ENCODE measurements at regions not wholly inside any gene's neighbourhood (a gene's known extent, or its start where the extent isn't known, plus 50 kb on each side); places are given as distances from the start of the nearest gene placed in this dataset.

DNA sequence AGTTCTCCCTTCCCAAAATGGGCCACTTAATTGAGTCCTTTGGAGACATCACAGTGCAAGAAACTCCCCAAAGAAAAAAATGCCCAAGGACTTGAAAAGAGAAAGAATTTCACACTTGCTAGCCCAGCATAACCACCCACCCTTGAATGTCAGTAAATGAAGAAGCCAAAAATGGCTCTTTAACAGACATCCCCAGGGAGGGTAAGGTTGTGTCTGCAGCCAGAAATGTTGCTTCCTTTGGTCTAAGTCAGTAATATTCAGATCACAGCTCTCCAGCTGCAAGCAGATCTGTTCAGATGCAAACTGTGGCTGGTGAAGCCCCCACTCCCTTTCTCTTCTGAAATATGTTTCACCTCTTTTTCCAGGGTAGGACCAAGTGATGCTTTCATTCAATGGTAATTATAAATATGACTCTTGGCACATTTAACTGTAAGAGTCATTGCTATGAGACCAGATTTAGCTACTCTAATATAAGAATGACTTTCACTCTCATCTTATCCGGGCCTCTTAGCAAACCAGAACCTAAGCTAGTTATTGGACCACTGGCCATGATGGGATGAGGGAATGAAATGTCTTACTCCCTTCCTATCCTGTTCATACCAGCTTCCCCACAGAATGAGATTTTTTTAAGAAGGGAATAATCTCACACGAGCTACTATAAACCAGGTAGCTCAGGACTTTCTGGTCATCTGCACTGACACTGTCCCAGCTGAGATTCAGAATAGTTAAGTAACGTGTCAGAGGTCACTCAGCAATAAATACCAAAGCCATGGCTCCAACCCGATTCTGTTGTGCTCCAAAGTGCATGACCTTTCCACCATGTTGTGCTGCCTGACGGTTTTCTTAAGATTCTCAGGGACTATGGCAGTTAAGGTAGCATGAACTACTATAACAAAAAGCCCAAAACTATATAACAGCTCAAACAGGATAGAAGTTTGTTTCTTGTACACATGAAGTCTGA is 234.1 kb downstream of the FOXO1 start:
- H2BK15ac ChIP-seq (ENCODE audit: low read length), result no peak overlapping the region
- no peak overlapping the region for H2AFZ ChIP-seq (ENCODE audit: low read length)
- no peak overlapping the region for H4K8ac ChIP-seq (ENCODE audit: low read depth, low read length)
- no peak for DNase-seq (ENCODE audit: low spot score)
- no peak overlapping the region for H3K18ac ChIP-seq (ENCODE audit: low read length)
- no peak overlapping the region for H3K4me3 ChIP-seq (ENCODE audit: low read length in 2 of 2)
- no peak overlapping the region for H3K14ac ChIP-seq (ENCODE audit: low read length)
- no peak overlapping the region for H3K4me2 ChIP-seq (ENCODE audit: insufficient read depth, low read length, poor library complexity, severe bottlenecking)
- no peak overlapping the region for H3K27ac ChIP-seq (replicated peaks; ENCODE audit: low read length)
- no peak overlapping the region for H2AK5ac ChIP-seq (ENCODE audit: low read depth, low read length)
- H2BK12ac ChIP-seq (ENCODE audit: low read length), result no peak overlapping the region
- no peak overlapping the region for H4K91ac ChIP-seq (ENCODE audit: low read depth, low read length, poor library complexity)
- no peaks in the 10 kb centered on the region for H3K79me1 ChIP-seq (ENCODE audit: low read depth, low read length)
- no peak overlapping the region for H3K23ac ChIP-seq (ENCODE audit: low read depth, low read length, poor library complexity)
- no peaks in the 10 kb centered on the region for H3K27me3 ChIP-seq (ENCODE audit: control insufficient read depth in 3 of 3, insufficient read depth in 3 of 3, low read depth in 1 of 3, low read length in 3 of 3)
- peaks cover 8 to 15% of the 10 kb centered on the region in 2 donors for H3K4me1 ChIP-seq (ENCODE audit: control insufficient read depth in 2 of 2, insufficient read depth in 1 of 2, low read depth in 1 of 2, low read length in 2 of 2)
- H3K4ac ChIP-seq (ENCODE audit: low read length), result no peak overlapping the region
- no CpG with 5 or more reads among the region's 5 CpGs for WGBS, 2 donors (ENCODE audit: extremely low coverage in 2 of 2, insufficient read length in 2 of 2, insufficient replicate concordance in 1 of 2)
- H3K9me3 ChIP-seq (replicated peaks in 1 of 2; ENCODE audit: control insufficient read depth in 2 of 2, insufficient read depth in 1 of 2, low read depth in 1 of 2, low read length in 2 of 2), result peaks cover 0 to 8% of the 10 kb centered on the region in 2 donors
- no peaks in the 10 kb centered on the region for H3K36me3 ChIP-seq (replicated peaks in 1 of 2; ENCODE audit: control insufficient read depth in 2 of 2, insufficient read depth in 2 of 2, low read length in 2 of 2)
- no peak overlapping the region for H2BK5ac ChIP-seq (ENCODE audit: low read length)
- H2BK120ac ChIP-seq (ENCODE audit: low read depth, low read length), result no peak overlapping the region
- no peak overlapping the region for H3K9ac ChIP-seq (ENCODE audit: low read depth, low read length, poor library complexity)

DNA sequence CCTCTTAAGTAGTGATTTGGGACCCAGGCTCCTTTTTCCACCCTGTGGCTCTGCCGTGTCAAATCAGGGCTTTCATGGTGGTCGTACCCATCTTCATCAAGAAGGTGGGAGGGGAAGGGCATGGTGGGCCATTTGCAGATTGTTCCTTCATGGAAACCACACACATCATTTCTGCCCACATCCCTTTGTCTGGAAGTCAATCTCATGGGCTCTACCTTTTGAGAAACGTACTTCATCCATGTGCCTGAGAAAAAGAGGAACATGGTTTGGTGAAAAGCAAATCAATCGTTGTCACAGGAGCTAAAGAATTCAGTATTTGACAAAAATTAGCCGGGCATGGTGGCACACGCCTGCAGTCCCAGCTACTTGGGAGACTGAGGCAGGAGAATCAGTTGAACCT is 233.4 kb downstream of the FOXO1 start:
- Histone ChIP-seq H4K91ac (ENCODE audit: low read depth, low read length, poor library complexity) (no peak overlapping the region), H3K79me1 (ENCODE audit: low read depth, low read length) (no peaks in the 10 kb centered on the region), H3K4me2 (ENCODE audit: insufficient read depth, low read length, poor library complexity, severe bottlenecking) (no peak overlapping the region), H2AFZ (ENCODE audit: low read length) (no peak overlapping the region), H3K9ac (ENCODE audit: low read depth, low read length, poor library complexity) (no peak overlapping the region), H3K4me1 (ENCODE audit: control insufficient read depth in 2 of 2, insufficient read depth in 1 of 2, low read depth in 1 of 2, low read length in 2 of 2) (peaks cover 8 to 19% of the 10 kb centered on the region in 2 donors), H3K4me3 (ENCODE audit: low read length in 2 of 2) (no peak overlapping the region), H3K27me3 (ENCODE audit: control insufficient read depth in 3 of 3, insufficient read depth in 3 of 3, low read depth in 1 of 3, low read length in 3 of 3) (no peaks in the 10 kb centered on the region), H3K36me3 (replicated peaks in 1 of 2; ENCODE audit: control insufficient read depth in 2 of 2, insufficient read depth in 2 of 2, low read length in 2 of 2) (no peaks in the 10 kb centered on the region), H2BK12ac (ENCODE audit: low read length) (no peak overlapping the region), H3K14ac (ENCODE audit: low read length) (no peak overlapping the region), H3K27ac (replicated peaks; ENCODE audit: low read length) (no peak overlapping the region), H3K4ac (ENCODE audit: low read length) (no peak overlapping the region), H3K18ac (ENCODE audit: low read length) (no peak overlapping the region), H4K8ac (ENCODE audit: low read depth, low read length) (no peak overlapping the region), H3K23ac (ENCODE audit: low read depth, low read length, poor library complexity) (no peak overlapping the region), H2AK5ac (ENCODE audit: low read depth, low read length) (no peak overlapping the region), H2BK5ac (ENCODE audit: low read length) (no peak overlapping the region), H3K9me3 (replicated peaks in 1 of 2; ENCODE audit: control insufficient read depth in 2 of 2, insufficient read depth in 1 of 2, low read depth in 1 of 2, low read length in 2 of 2) (peaks cover 0 to 8% of the 10 kb centered on the region in 2 donors), H2BK15ac (ENCODE audit: low read length) (no peak overlapping the region), H2BK120ac (ENCODE audit: low read depth, low read length) (no peak overlapping the region)
- no peak for DNase-seq (ENCODE audit: low spot score)
- no CpG with 5 or more reads among the region's 6 CpGs for WGBS, 2 donors (ENCODE audit: extremely low coverage in 2 of 2, insufficient read length in 2 of 2, insufficient replicate concordance in 1 of 2)

DNA sequence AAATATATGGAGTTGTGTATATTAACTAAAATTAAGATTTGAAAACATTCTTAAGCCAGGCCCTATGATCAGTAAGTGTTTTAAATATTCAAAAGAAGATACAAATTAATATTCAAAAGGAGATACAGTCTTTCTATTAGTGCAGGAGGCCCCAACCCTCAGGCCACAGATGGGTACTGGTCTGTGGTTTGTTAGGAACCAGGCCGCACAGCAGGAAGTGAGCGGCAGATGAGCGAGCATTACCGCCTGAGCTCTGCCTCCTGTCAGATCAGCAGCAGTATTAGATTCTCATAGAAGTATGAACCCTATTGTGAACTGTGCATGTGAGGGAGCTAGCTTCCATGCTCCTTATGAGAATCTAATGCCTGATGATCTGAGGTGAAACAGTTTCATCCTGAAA is 232.9 kb downstream of the FOXO1 start:
- H2AFZ ChIP-seq (ENCODE audit: low read length), result no peak overlapping the region
- H3K4me2 ChIP-seq (ENCODE audit: insufficient read depth, low read length, poor library complexity, severe bottlenecking), result no peak overlapping the region
- no peak overlapping the region for H2AK5ac ChIP-seq (ENCODE audit: low read depth, low read length)
- no peak overlapping the region for H2BK120ac ChIP-seq (ENCODE audit: low read depth, low read length)
- H3K9ac ChIP-seq (ENCODE audit: low read depth, low read length, poor library complexity), result no peak overlapping the region
- no peak overlapping the region for H3K27ac ChIP-seq (replicated peaks; ENCODE audit: low read length)
- no peak overlapping the region for H2BK15ac ChIP-seq (ENCODE audit: low read length)
- no peak overlapping the region for H3K23ac ChIP-seq (ENCODE audit: low read depth, low read length, poor library complexity)
- H3K27me3 ChIP-seq (ENCODE audit: control insufficient read depth in 3 of 3, insufficient read depth in 3 of 3, low read depth in 1 of 3, low read length in 3 of 3), result no peaks in the 10 kb centered on the region
- H4K91ac ChIP-seq (ENCODE audit: low read depth, low read length, poor library complexity), result no peak overlapping the region
- no peak overlapping the region for H4K8ac ChIP-seq (ENCODE audit: low read depth, low read length)
- H3K9me3 ChIP-seq (replicated peaks in 1 of 2; ENCODE audit: control insufficient read depth in 2 of 2, insufficient read depth in 1 of 2, low read depth in 1 of 2, low read length in 2 of 2), result peaks cover 0 to 8% of the 10 kb centered on the region in 2 donors
- H2BK5ac ChIP-seq (ENCODE audit: low read length), result no peak overlapping the region
- no peak overlapping the region for H2BK12ac ChIP-seq (ENCODE audit: low read length)
- no peaks in the 10 kb centered on the region for H3K79me1 ChIP-seq (ENCODE audit: low read depth, low read length)
- H3K4me1 ChIP-seq (ENCODE audit: control insufficient read depth in 2 of 2, insufficient read depth in 1 of 2, low read depth in 1 of 2, low read length in 2 of 2), result peaks cover 8 to 24% of the 10 kb centered on the region in 2 donors
- no peak overlapping the region for H3K4ac ChIP-seq (ENCODE audit: low read length)
- no peaks in the 10 kb centered on the region for H3K36me3 ChIP-seq (replicated peaks in 1 of 2; ENCODE audit: control insufficient read depth in 2 of 2, insufficient read depth in 2 of 2, low read length in 2 of 2)
- H3K18ac ChIP-seq (ENCODE audit: low read length), result no peak overlapping the region
- H3K14ac ChIP-seq (ENCODE audit: low read length), result no peak overlapping the region
- DNase-seq (ENCODE audit: low spot score), result no peak
- no peak overlapping the region for H3K4me3 ChIP-seq (ENCODE audit: low read length in 2 of 2)
- no CpG with 5 or more reads among the region's 4 CpGs for WGBS, 2 donors (ENCODE audit: extremely low coverage in 2 of 2, insufficient read length in 2 of 2, insufficient replicate concordance in 1 of 2)

DNA sequence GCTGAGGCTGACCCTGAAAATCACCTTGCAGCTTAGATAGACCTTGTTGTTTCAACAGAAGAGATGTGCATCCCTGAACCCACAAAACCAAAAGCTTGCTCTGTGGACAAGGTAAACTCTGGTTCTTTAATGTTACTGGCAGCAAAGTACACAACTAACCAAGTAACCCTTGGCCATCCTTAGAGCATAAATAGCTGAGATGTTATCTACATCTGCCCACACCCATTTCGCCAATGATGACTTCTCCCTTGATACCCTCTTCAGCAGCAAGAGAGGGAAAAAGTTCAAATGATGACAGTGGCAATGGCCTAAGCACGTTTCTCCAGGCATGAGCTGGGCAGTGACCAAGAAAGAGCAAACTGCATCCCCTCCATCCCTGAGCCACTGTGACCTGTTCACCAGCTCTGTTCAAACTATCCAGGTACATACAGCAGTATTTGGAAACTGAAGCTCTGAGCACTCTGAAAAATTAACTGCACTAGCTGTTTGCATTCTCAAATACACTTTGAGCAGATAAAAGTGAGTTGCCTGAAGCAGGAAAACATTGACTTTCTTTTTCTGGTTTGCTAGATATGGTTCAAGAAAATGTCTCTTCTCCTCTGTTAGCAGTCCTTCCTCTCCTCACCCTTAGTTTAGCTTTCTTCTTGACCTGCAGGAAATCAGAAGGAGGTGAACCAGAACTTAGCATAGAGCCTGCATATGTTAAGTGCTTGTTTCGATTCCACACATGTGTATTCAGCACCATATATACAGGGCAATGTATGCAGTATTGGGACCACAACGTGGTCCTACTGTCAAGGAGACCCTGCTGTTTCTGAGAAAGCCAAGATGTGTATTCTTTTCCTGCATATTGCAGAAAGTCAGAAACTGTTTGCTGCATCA is 231.7 kb downstream of the FOXO1 start:
- H3K27ac ChIP-seq (replicated peaks; ENCODE audit: low read length), result no peak overlapping the region
- no peak overlapping the region for H2BK12ac ChIP-seq (ENCODE audit: low read length)
- H3K9me3 ChIP-seq (replicated peaks in 1 of 2; ENCODE audit: control insufficient read depth in 2 of 2, insufficient read depth in 1 of 2, low read depth in 1 of 2, low read length in 2 of 2), result peaks cover 0 to 12% of the 10 kb centered on the region in 2 donors
- no peak overlapping the region for H3K4me3 ChIP-seq (ENCODE audit: low read length in 2 of 2)
- no peak overlapping the region for H2AK5ac ChIP-seq (ENCODE audit: low read depth, low read length)
- H3K36me3 ChIP-seq (replicated peaks in 1 of 2; ENCODE audit: control insufficient read depth in 2 of 2, insufficient read depth in 2 of 2, low read length in 2 of 2), result no peaks in the 10 kb centered on the region
- H3K4me1 ChIP-seq (ENCODE audit: control insufficient read depth in 2 of 2, insufficient read depth in 1 of 2, low read depth in 1 of 2, low read length in 2 of 2), result peaks cover 8 to 27% of the 10 kb centered on the region in 2 donors
- H2BK5ac ChIP-seq (ENCODE audit: low read length), result no peak overlapping the region
- no peak overlapping the region for H3K4me2 ChIP-seq (ENCODE audit: insufficient read depth, low read length, poor library complexity, severe bottlenecking)
- H3K14ac ChIP-seq (ENCODE audit: low read length), result no peak overlapping the region
- no peak for DNase-seq (ENCODE audit: low spot score)
- H3K23ac ChIP-seq (ENCODE audit: low read depth, low read length, poor library complexity), result no peak overlapping the region
- H4K8ac ChIP-seq (ENCODE audit: low read depth, low read length), result no peak overlapping the region
- no peak overlapping the region for H2BK15ac ChIP-seq (ENCODE audit: low read length)
- H3K79me1 ChIP-seq (ENCODE audit: low read depth, low read length), result no peaks in the 10 kb centered on the region
- no CpG with 5 or more reads among the region's 4 CpGs for WGBS, 2 donors (ENCODE audit: extremely low coverage in 2 of 2, insufficient read length in 2 of 2, insufficient replicate concordance in 1 of 2)
- no peak overlapping the region for H3K4ac ChIP-seq (ENCODE audit: low read length)
- no peak overlapping the region for H2BK120ac ChIP-seq (ENCODE audit: low read depth, low read length)
- no peak overlapping the region for H2AFZ ChIP-seq (ENCODE audit: low read length)
- H3K18ac ChIP-seq (ENCODE audit: low read length), result no peak overlapping the region
- no peak overlapping the region for H3K9ac ChIP-seq (ENCODE audit: low read depth, low read length, poor library complexity)
- no peaks in the 10 kb centered on the region for H3K27me3 ChIP-seq (ENCODE audit: control insufficient read depth in 3 of 3, insufficient read depth in 3 of 3, low read depth in 1 of 3, low read length in 3 of 3)
- no peak overlapping the region for H4K91ac ChIP-seq (ENCODE audit: low read depth, low read length, poor library complexity)

All from neuronal stem cell (in vitro differentiated cells).